GM23338 (cell line): ENCODE measurements at regions not wholly inside any gene's neighbourhood (a gene's known extent, or its start where the extent isn't known, plus 50 kb on each side); places are given as distances from the start of the nearest gene placed in this dataset.

Experiments used
- ATAC-seq: fragments of 200-7000 bp; cut with Tn5 transposase; 3 replicates; pipeline ENCODE4 v1.9.1; 2020
- DNase-seq: peaks from one replicate; pipeline ENCODE4 v3.0.0-alpha.2; 2015; ENCODE audit warnings: low spot score
- H2AFZ ChIP-seq: fragments of 200-600 bp; sonication (generic); 2 replicates; pipeline ENCODE4 v1.8.0; 2016; ENCODE audit warnings: antibody characterized with exemption, mild to moderate bottlenecking, moderate library complexity
- H3F3A ChIP-seq: fragments of 200-600 bp; sonication (generic); replicated peaks from 2 replicates; pipeline ENCODE4 v1.8.0; 2017; ENCODE audit warnings: antibody characterized with exemption, mixed run types, low read depth
- H3K27ac ChIP-seq: fragments of 200-600 bp; sonication (generic); 2 replicates; pipeline ENCODE4 v1.6.1; 2016; ENCODE audit warnings: low read depth
- H3K27me3 ChIP-seq: fragments of 200-600 bp; sonication (generic); 2 replicates; pipeline ENCODE4 v1.8.0; 2016; ENCODE audit warnings: mild to moderate bottlenecking, mixed run types, moderate library complexity; ENCODE audit not compliant: insufficient read depth
- H3K36me3 ChIP-seq: fragments of 200-600 bp; sonication (generic); 2 replicates; pipeline ENCODE4 v1.8.0; 2016; ENCODE audit warnings: mild to moderate bottlenecking; ENCODE audit not compliant: insufficient read depth
- H3K4me1 ChIP-seq: fragments of 200-600 bp; sonication (generic); 2 replicates; pipeline ENCODE4 v1.8.0; 2016; ENCODE audit warnings: mild to moderate bottlenecking, moderate library complexity; ENCODE audit not compliant: insufficient read depth
- H3K4me2 ChIP-seq: fragments of 200-600 bp; sonication (generic); 2 replicates; pipeline ENCODE4 v1.7.1; 2017; ENCODE audit warnings: mixed run types
- H3K4me3 ChIP-seq: fragments of 200-600 bp; sonication (generic); 2 replicates; pipeline ENCODE4 v1.6.1; 2016; ENCODE audit warnings: mixed run types
- H3K79me2 ChIP-seq: fragments of 200-600 bp; sonication (generic); replicated peaks from 2 replicates; pipeline ENCODE4 v1.8.0; 2017; ENCODE audit warnings: mild to moderate bottlenecking; ENCODE audit not compliant: insufficient read depth
- H3K9me2 ChIP-seq: fragments of 200-600 bp; sonication (generic); 2 replicates; pipeline ENCODE4 v1.8.0; 2017; ENCODE audit not compliant: insufficient read depth
- H4K20me1 ChIP-seq: fragments of 200-600 bp; sonication (generic); replicated peaks from 2 replicates; pipeline ENCODE4 v1.8.0; 2017; ENCODE audit warnings: mild to moderate bottlenecking; ENCODE audit not compliant: insufficient read depth
- H3K27ac Mint-ChIP-seq: 2 replicates; pipeline ENCODE4 v1.8.0; 2020; ENCODE audit warnings: inconsistent platforms, mild to moderate bottlenecking, moderate library complexity, mixed read lengths
- H3K27me3 Mint-ChIP-seq: 3 replicates; pipeline ENCODE4 v1.8.0; 2022; ENCODE audit warnings: low read depth, mild to moderate bottlenecking, moderate library complexity, mixed read lengths, inconsistent platforms; ENCODE audit not compliant: insufficient read depth, poor library complexity
- H3K36me3 Mint-ChIP-seq: 3 replicates; pipeline ENCODE4 v1.8.0; 2021; ENCODE audit warnings: low read depth, mild to moderate bottlenecking, inconsistent platforms, moderate library complexity, mixed read lengths
- H3K4me1 Mint-ChIP-seq: 3 replicates; pipeline ENCODE4 v1.8.0; 2020; ENCODE audit warnings: mild to moderate bottlenecking, inconsistent platforms, mixed read lengths
- H3K4me3 Mint-ChIP-seq: 3 replicates; pipeline ENCODE4 v1.8.0; 2021; ENCODE audit warnings: moderate library complexity, mild to moderate bottlenecking, inconsistent platforms, mixed read lengths
- H3K9me3 Mint-ChIP-seq: 3 replicates; pipeline ENCODE4 v1.8.0; 2020; ENCODE audit warnings: moderate library complexity, mild to moderate bottlenecking, inconsistent platforms, mixed read lengths
- CREB1 ChIP-seq: fragments of 250-450 bp; sonication (Bioruptor Pico); IDR thresholded peaks from 2 replicates; pipeline ENCODE4 v1.5.0; 2020; ENCODE audit warnings: low read depth, mild to moderate bottlenecking, moderate library complexity
- CTCF ChIP-seq, 2 experiments: fragments of 200-600 bp in 1 of 2; sonication (generic) in 1 of 2; conservative IDR thresholded peaks; 2 replicates each; pipeline versions ENCODE4 v1.5.1 to v1.6.1; 2016 to 2017; ENCODE audit warnings: antibody characterized with exemption in 2 of 2, low read depth in 2 of 2, mild to moderate bottlenecking in 2 of 2, moderate library complexity in 1 of 2
- EZH2 ChIP-seq: fragments of 200-600 bp; sonication (generic); IDR thresholded peaks from one replicate; pipeline ENCODE4 v1.8.0; 2017; ENCODE audit warnings: antibody characterized with exemption, mild to moderate bottlenecking, low read depth; ENCODE audit not compliant: unreplicated experiment
- NANOG ChIP-seq: IDR thresholded peaks from 2 replicates; pipeline ENCODE4 v1.6.1; 2016; ENCODE audit warnings: antibody characterized with exemption, borderline replicate concordance
- POLR2AphosphoS5 ChIP-seq: IDR thresholded peaks from 2 replicates; pipeline ENCODE4 v1.6.1; 2016; ENCODE audit warnings: antibody characterized with exemption, low read depth
- REST ChIP-seq: IDR thresholded peaks from one replicate; pipeline ENCODE4 v1.6.1; 2018; ENCODE audit warnings: antibody characterized with exemption; ENCODE audit not compliant: unreplicated experiment
- ZNF114 ChIP-seq: fragments of 250-450 bp; sonication (Bioruptor Pico); IDR thresholded peaks from 2 replicates; pipeline ENCODE4 v1.5.0; 2020; ENCODE audit warnings: mild to moderate bottlenecking, moderate library complexity
- ZNF331 ChIP-seq: fragments of 250-450 bp; sonication (Bioruptor Pico); IDR thresholded peaks from 2 replicates; pipeline ENCODE4 v1.5.0; 2020; ENCODE audit warnings: low read depth, mild to moderate bottlenecking, moderate library complexity
- ZNF462 ChIP-seq: fragments of 250-450 bp; sonication (Bioruptor Pico); IDR thresholded peaks from 2 replicates; pipeline ENCODE4 v1.5.0; 2020; ENCODE audit warnings: mild to moderate bottlenecking, moderate library complexity

- TF ChIP-seq CTCF (conservative IDR thresholded peaks at IDR 0.05; ENCODE audit: low read depth in 2 of 2) = no peak
These were observed 81.6 kb downstream of the SPTSSA start (continued) for GRCh38 chr14:34380471-34380845.

GRCh38 chr14:34379816-34380470 is 82.1 kb downstream of the SPTSSA start:
- H3K27ac Mint-ChIP-seq = no peak overlapping the region
- Histone ChIP-seq H3K79me2 (no peaks in the 10 kb centered on the region), H3K27ac (no peak overlapping the region), H4K20me1 (no peaks in the 10 kb centered on the region), H3K4me3 (no peak overlapping the region), H3K4me2 (no peak overlapping the region), H2AFZ (no peak overlapping the region), H3K36me3 (no peaks in the 10 kb centered on the region), H3K27me3 (no peaks in the 10 kb centered on the region), H3K9me2 (no peaks in the 10 kb centered on the region), H3K4me1 (no peaks in the 10 kb centered on the region), H3F3A (no peaks in the 10 kb centered on the region)
- peaks cover 5% of the 10 kb centered on the region; the same call in 2 of the 3 replicates for H3K4me1 Mint-ChIP-seq
- no peak overlapping the region for H3K4me3 Mint-ChIP-seq
- ATAC-seq (no peak), DNase-seq (no peak)
- no peaks in the 10 kb centered on the region for H3K27me3 Mint-ChIP-seq
- H3K36me3 Mint-ChIP-seq = no peaks in the 10 kb centered on the region
- TF ChIP-seq CREB1 (CRISPR knock-in tag) = no peak
- no peak for TF ChIP-seq REST
- no peak for TF ChIP-seq NANOG
- no peak for TF ChIP-seq ZNF462
- TF ChIP-seq POLR2AphosphoS5 = no peak
- no peak for TF ChIP-seq ZNF114
- no peak for TF ChIP-seq ZNF331
- no peak for TF ChIP-seq EZH2
- H3K9me3 Mint-ChIP-seq = no peaks in the 10 kb centered on the region
